ENCODE measurements at regions not wholly inside any gene's neighbourhood (a gene's known extent, or its start where the extent isn't known, plus 50 kb on each side); places are given as distances from the start of the nearest gene placed in this dataset.

DNA sequence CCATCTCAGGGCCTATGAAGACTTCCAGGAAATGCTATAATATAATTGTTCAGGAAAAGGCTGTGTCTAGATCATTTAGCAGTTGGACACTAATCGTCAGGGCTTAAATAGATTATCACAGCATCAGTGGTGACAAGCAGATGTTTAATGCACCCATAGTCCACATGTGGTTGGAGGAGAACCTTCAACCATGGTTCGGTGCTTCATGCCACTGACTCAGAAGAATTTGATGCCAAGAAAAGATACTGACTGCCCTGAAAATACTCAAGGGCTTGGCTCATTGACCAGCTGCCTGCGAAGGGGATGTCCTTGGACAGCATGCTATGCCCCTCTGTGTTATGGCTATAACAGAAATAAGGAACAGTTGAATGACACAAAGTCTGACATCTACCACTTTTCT lies 175.7 kb downstream of the HHIPL2 start:
- Histone ChIP-seq H3K27me3 (replicated peaks; ENCODE audit: control insufficient read depth, insufficient read depth, low read length) (no peaks in the 10 kb centered on the region), H3K4me1 (no peaks in the 10 kb centered on the region), H3K4me3 (ENCODE audit: low read depth, low read length) (no peak overlapping the region), H3K36me3 (ENCODE audit: control insufficient read depth, insufficient read depth, low read length) (no peaks in the 10 kb centered on the region), H3K9me3 (no peaks in the 10 kb centered on the region)
- TF ChIP-seq, protein P1, sequence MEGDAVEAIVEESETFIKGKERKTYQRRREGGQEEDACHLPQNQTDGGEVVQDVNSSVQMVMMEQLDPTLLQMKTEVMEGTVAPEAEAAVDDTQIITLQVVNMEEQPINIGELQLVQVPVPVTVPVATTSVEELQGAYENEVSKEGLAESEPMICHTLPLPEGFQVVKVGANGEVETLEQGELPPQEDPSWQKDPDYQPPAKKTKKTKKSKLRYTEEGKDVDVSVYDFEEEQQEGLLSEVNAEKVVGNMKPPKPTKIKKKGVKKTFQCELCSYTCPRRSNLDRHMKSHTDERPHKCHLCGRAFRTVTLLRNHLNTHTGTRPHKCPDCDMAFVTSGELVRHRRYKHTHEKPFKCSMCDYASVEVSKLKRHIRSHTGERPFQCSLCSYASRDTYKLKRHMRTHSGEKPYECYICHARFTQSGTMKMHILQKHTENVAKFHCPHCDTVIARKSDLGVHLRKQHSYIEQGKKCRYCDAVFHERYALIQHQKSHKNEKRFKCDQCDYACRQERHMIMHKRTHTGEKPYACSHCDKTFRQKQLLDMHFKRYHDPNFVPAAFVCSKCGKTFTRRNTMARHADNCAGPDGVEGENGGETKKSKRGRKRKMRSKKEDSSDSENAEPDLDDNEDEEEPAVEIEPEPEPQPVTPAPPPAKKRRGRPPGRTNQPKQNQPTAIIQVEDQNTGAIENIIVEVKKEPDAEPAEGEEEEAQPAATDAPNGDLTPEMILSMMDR (IDR thresholded peaks at IDR 0.05; ENCODE audit: insufficient read depth in 1 of 2, low read depth in 1 of 2, low read length in 1 of 2, severe bottlenecking in 1 of 2, unreplicated experiment in 1 of 2), result no peak
- Mint-ChIP-seq H3K4me3 (ENCODE audit: unreplicated experiment) (no peak overlapping the region), H3K36me3 (ENCODE audit: insufficient read depth, unreplicated experiment) (no peaks in the 10 kb centered on the region), H3K27me3 (ENCODE audit: insufficient read depth, unreplicated experiment) (peaks cover 9% of the 10 kb centered on the region), H3K27ac (ENCODE audit: unreplicated experiment) (no peak overlapping the region), H3K9me3 (ENCODE audit: unreplicated experiment) (no peaks in the 10 kb centered on the region), H3K4me1 (ENCODE audit: low read depth, unreplicated experiment) (no peaks in the 10 kb centered on the region)
- no TSS peak for BruUV-seq (replicated peaks)
- ChIA-PET CTCF (no interaction called here), POLR2A (no interaction called here)
- DNase-seq, result no peak
- intact Hi-C loops (cut with micrococcal nuclease; ENCODE audit: unreplicated experiment), result no loop called here

DNA sequence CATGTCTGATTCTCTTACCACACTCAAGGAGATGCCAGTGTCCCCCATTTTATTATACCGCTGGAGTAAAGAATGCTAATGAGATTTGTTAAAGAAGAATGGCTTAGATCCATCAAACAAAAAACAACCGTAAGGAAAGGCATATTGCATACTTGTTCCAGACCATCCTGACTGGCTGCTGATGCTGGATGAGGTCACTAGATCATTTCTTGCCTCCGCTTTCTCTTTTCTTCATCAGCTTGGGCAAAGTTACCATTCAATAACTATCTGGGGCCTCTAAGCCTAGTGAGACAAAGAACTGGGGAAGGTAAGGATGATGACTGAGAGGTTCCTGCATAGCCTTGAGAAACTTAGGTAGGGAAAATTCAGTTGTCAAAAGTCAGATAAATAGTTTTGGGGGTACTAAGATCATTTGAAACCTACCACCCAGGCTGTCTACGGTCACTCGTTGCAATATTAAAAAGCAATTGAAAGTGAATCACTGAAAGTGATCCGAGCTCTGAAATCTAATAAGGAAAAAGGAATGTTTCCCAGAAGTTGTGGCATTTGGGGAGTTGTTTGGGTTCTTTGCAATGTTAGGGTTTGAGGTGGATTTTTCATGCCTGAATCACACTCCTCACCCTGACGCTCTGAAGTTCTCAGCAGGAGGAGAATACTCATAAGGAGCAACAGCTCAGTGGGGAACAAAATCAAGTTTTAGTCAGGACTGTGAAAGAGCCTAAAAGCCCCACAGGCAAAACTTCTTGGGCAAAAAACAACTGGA lies 176.8 kb downstream of the HHIPL2 start:
- TF ChIP-seq, protein P1 (IDR thresholded peaks at IDR 0.05; ENCODE audit: insufficient read depth in 1 of 2, low read depth in 1 of 2, low read length in 1 of 2, severe bottlenecking in 1 of 2, unreplicated experiment in 1 of 2), result no peak
- no peaks in the 10 kb centered on the region for H3K36me3 Mint-ChIP-seq (ENCODE audit: insufficient read depth, unreplicated experiment)
- H3K27ac Mint-ChIP-seq (ENCODE audit: unreplicated experiment), result no peak overlapping the region
- no peaks in the 10 kb centered on the region for H3K36me3 ChIP-seq (ENCODE audit: control insufficient read depth, insufficient read depth, low read length)
- H3K9me3 ChIP-seq, result no peaks in the 10 kb centered on the region
- H3K9me3 Mint-ChIP-seq (ENCODE audit: unreplicated experiment), result no peaks in the 10 kb centered on the region
- ChIA-PET CTCF (no interaction called here), POLR2A (no interaction called here)
- no peak overlapping the region for H3K4me3 Mint-ChIP-seq (ENCODE audit: unreplicated experiment)
- intact Hi-C loops (cut with micrococcal nuclease; ENCODE audit: unreplicated experiment), result no loop called here
- no peaks in the 10 kb centered on the region for H3K27me3 ChIP-seq (replicated peaks; ENCODE audit: control insufficient read depth, insufficient read depth, low read length)
- H3K4me1 ChIP-seq, result no peaks in the 10 kb centered on the region
- peaks cover 12% of the 10 kb centered on the region for H3K27me3 Mint-ChIP-seq (ENCODE audit: insufficient read depth, unreplicated experiment)
- H3K4me1 Mint-ChIP-seq (ENCODE audit: low read depth, unreplicated experiment), result no peaks in the 10 kb centered on the region
- no TSS peak for BruUV-seq (replicated peaks)
- no peak for DNase-seq
- no peak overlapping the region for H3K4me3 ChIP-seq (ENCODE audit: low read depth, low read length)

DNA sequence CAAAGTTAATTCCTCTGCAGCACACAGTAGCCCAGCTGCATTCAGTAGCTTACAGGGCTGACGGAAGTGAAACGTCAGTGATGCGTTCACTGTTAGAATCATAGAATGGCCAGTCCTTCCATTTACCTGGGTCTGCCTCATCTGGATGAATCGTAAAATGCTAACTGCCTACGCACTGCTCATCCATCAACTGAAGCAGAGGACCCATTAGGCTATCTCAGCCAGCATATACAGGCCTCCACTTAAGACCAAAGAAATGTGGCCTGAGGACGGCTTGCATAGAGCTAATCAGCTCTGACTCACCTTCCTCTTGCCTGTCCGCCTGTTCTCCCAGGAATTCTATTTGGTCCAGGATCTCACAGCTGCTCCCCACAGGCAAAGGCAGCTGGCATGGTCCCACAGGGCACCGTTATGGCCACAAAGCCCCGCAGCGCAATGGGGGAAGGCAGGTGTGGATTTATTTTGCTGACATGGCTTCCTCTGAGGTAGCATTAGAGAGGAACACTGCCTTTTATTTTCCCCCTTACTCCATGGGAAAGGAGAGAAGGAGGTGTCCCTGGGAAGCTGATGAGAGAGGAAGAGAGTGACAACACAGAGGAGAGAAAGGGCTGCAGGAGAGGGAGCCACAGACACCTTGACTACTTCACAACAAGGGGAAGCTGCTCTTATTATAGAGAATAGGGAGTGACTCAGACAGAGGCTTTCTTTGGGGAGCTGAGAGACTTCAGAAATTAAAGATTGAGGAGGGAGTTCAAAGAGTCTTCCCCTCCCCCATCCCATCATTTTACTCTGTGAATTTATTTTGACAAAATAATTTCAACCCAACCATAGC lies 177.6 kb downstream of the HHIPL2 start:
- Histone ChIP-seq H3K9me3 (no peaks in the 10 kb centered on the region), H3K4me1 (no peaks in the 10 kb centered on the region), H3K36me3 (ENCODE audit: control insufficient read depth, insufficient read depth, low read length) (no peaks in the 10 kb centered on the region), H3K27me3 (replicated peaks; ENCODE audit: control insufficient read depth, insufficient read depth, low read length) (no peaks in the 10 kb centered on the region), H3K4me3 (ENCODE audit: low read depth, low read length) (no peak overlapping the region)
- intact Hi-C loops (cut with micrococcal nuclease; ENCODE audit: unreplicated experiment), result no loop called here
- POLR2A ChIA-PET, result no interaction called here
- Mint-ChIP-seq H3K27me3 (ENCODE audit: insufficient read depth, unreplicated experiment) (peaks cover 15% of the 10 kb centered on the region), H3K36me3 (ENCODE audit: insufficient read depth, unreplicated experiment) (no peaks in the 10 kb centered on the region), H3K4me1 (ENCODE audit: low read depth, unreplicated experiment) (no peaks in the 10 kb centered on the region), H3K9me3 (ENCODE audit: unreplicated experiment) (no peaks in the 10 kb centered on the region), H3K4me3 (ENCODE audit: unreplicated experiment) (no peak overlapping the region), H3K27ac (ENCODE audit: unreplicated experiment) (no peak overlapping the region)
- TF ChIP-seq, protein P1 (IDR thresholded peaks at IDR 0.05; ENCODE audit: insufficient read depth in 1 of 2, low read depth in 1 of 2, low read length in 1 of 2, severe bottlenecking in 1 of 2, unreplicated experiment in 1 of 2), result no peak
- no peak for DNase-seq
- CTCF ChIA-PET, result no interaction called here
- no TSS peak for BruUV-seq (replicated peaks)

All from Caco-2 (cell line).